GM21786 (cell line): ENCODE measurements at regions not wholly inside any gene's neighbourhood (a gene's known extent, or its start where the extent isn't known, plus 50 kb on each side); places are given as distances from the start of the nearest gene placed in this dataset.

Experiments
- ATAC-seq: cut with Tn5 transposase; IDR thresholded peaks from one replicate; pipeline ENCODE4 v1.9.1; 2021; ENCODE audit not compliant: unreplicated experiment

DNA sequence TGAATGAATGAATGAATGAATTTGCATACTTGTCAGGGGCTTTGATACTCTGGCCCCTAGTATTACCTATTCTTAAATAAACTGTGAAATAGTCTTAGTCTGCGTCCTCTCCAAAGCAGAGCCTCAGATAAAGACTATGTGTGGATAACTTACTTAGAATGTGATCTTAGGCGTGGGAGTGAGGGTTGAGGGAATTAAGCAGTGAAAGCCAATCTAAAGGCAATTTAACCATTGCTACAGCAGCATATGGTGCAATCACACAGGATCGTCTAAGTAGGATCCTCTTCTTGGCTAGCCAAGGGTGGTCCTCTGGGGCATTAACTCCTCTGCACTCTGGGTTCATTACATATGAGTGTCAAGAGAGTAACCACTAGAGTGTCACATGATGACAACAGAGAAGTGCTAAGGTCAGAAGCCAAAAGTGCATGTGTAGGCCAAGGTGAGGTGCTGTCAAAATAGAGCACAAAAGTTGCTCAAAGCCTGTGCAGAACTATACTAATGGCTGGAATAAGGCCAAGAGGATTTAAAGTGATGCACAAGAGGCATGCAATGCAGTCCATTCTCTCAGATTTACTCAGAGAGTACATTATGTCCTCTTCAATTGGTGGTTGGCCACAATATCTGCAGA, 274.4 kb upstream of the SEMA6A start:
- no peak for ATAC-seq

DNA sequence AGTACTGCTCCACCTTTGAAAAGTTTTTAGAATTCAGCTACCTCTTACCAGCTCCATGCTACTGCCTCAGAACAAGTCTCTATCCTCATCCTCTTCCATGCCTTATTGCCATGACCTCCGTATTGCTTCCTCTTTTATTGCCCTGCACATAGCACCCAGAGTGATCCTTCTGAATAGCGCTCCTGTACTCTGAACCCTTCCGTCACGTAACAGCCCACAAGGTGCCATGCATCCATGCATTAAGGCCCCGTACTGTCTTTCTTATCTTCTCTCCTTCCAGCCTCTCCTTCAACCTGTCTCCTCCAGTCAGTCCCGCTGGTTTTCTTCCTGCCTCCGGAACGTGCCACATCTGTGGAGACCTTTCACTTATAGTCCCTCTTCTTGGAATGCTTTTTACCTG, 273.3 kb upstream of the SEMA6A start:
- ATAC-seq, result no peak

DNA sequence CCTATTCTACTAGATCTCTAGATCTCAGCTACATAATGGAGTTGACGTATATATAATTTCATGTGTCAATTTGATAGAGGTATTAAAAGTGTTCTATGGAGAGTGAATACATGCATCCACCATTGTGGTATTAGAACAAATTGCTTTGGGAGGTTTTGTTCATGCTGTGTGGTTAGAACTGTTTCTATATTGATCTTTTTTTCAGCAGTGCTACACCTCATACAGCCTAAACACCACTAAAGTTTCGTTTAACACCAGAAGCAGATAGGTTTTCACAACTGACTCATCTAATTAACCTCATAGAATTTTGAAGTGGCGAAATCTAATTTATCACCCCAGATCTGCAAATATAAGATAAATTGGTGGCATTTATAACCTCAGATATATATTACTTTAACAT, 269.4 kb upstream of the SEMA6A start:
- no peak for ATAC-seq

DNA sequence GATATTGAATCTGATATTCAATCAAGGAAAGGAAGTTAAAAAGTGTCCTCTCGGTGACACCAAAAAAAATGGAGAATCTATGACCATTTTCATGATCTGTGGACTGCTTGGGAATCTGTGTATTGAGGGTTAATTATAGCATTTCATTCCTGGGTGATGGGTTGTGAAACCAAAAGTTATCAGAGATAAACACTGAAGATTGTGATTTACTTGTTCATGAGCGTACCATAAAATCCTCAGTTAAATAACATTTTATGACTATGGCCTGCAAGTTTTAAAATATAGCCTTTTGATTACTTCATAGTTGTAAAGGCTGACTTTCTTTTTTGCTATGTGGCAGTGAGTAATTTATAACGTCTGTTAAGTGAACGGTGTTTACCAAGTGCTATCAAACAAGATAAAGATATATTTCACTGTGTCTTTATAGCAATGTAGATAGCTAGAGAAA, 267.9 kb upstream of the SEMA6A start:
- no peak for ATAC-seq

DNA sequence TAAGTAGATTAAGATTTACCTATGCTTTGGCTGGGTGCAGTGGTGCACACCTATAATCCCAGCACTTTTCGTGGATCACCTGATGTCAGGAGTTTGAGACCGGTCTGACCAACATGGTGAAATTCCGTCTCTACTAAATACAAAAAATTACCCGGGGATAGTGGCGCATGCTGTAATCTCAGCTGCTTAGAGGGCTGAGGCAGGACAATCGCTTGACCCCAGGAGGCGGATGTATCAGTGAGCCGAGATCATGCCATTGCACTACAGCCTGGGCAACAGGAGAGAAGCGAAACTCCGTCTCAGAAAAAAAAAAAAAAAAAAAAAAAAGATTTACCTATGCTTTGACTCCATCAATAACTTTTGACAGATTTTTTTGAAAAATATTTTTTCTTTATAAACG, 267.1 kb upstream of the SEMA6A start:
- no peak for ATAC-seq

DNA sequence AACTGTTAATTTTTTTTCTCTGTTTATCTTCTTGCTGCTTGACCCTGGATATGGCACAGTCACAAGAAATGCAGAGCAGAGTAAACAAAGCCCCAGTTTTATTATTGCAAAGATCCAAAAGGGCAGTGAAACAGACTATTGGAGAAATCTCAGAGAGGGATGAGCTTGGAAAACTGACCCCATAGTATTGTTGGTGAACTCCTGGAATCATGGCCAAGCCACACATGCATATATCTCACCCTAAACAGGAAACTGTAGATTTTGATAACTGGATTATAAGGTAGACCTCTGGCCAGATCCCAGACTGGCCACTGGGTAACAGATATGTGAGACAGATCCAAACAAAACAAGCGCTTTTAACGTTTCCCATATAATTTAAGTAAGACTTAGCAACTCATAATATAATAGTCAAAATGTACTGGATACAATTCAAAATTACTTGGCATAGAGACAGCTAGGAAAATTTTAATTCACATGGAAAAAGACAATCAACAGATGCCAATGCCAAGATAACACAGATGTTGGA, 263.5 kb upstream of the SEMA6A start:
- no peak for ATAC-seq

DNA sequence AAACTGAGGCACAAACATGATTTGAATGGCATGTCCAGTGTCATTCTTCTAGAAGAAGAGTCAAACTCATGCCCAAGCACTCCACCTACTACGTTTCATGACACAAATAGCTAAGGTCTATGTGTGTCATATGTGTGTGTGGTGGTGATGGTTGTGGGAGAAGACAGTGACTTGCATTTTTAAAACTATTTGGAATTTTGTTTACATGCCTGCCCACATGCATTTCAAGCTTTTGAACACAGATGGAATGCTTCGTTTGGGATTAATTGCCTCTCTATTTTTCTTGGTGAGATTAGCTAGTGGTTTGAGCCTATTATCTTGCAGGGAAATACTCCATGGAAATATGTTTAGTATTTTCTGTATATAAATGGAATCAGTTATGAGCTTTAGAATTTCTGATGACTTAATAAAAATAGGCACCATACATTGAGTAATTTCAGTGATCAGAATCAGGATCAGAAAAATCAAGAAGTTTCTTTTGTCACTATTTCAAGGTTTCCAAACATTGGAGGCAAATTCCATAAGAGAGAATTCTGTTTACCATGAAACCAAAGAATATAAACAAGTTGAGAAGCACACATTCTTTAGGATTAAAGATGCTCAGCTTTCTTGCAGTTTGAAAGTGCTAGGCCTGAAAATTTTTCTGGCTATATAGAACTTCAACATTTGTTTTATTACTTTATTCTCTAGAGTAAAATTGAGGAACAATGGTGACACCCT, 260.3 kb upstream of the SEMA6A start:
- ATAC-seq, result no peak

DNA sequence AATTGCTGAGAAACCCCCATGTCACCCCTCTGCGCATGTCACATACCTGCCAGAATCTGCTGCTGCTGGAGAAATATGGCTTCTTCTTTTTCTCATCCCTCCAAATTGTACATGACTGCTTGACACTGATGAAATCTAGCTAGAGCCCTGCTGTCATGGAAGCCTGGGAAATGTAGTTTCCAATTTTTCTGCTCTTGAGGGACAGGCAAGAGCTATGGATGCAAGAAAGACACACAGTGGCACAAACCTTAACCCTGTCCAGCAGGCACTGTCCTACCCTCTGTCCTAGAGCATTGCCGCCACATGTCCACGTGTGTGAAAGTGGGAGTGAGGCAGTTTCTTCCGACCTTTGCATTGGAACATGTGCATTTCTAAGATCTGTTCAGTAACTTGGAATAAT, 255.5 kb upstream of the SEMA6A start:
- ATAC-seq, result no peak

DNA sequence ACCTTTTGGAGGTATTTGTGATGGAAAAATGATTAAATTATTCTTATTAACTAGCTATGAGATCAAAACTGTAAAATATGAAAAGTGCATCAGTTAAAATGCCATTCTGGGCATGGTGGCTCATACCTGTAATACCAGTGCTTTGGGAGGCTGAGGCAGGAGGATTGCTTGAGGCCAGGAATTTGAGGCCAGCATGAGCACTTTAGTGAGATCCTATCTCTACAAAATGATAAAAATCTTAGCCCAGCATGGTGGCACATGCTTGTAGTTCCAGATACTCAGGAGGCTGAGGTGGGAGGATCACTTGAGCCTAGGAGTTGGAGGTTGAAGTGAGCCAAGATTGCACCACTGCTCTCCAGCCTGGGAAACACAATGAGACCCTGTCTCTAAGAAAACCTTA, 252.5 kb upstream of the SEMA6A start:
- ATAC-seq, result no peak

DNA sequence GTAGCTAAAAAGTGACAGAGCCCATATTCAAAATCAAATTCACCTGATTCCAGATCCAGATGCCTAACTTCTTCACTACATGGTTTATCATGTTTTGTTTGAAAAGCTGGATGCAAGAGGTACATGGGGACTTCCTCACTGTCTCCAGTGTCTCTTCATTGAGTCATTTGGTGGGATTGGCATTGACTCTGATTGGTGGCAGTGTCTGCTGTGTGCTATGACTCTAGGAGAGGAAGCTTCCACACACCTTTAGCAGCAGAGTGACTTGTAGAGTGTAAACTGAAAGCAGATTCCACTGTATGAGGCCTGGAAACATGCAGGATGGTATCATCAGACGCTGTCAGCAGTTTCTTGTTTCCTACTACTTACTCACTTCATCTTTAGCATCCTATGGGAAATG, 250.9 kb upstream of the SEMA6A start:
- ATAC-seq, result no peak

DNA sequence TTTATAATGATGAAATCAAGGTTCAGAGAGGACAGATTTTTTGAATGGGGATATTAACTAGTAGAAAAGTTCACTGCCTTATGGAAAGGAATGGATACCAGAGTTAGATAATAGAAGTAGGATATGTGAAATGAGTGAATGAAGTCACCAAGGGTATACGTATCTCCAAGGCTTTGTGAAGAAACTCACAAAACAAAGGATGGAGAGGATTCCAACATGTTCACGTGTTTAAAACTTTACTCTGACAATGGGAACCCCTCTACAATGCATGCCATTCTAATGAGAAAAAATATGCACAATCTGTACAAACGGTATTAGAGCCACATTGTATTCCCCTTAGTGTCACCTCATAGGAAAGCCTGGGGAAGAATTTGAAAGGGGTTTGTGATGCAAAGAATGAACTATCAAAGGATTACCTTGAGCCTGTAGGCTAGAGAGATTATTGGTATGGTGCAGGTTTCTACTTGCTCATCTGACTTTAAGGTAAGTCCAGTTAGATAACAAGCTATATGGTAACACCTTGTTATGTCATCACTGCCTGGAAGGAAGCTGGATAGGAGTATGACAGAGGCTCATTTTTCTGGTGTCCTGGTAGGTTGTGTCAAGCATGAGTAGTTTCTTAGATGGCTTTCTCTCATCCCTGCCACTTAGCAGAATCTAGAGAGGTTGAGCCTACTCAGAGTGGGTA, 250.3 kb upstream of the SEMA6A start:
- ATAC-seq, result no peak

DNA sequence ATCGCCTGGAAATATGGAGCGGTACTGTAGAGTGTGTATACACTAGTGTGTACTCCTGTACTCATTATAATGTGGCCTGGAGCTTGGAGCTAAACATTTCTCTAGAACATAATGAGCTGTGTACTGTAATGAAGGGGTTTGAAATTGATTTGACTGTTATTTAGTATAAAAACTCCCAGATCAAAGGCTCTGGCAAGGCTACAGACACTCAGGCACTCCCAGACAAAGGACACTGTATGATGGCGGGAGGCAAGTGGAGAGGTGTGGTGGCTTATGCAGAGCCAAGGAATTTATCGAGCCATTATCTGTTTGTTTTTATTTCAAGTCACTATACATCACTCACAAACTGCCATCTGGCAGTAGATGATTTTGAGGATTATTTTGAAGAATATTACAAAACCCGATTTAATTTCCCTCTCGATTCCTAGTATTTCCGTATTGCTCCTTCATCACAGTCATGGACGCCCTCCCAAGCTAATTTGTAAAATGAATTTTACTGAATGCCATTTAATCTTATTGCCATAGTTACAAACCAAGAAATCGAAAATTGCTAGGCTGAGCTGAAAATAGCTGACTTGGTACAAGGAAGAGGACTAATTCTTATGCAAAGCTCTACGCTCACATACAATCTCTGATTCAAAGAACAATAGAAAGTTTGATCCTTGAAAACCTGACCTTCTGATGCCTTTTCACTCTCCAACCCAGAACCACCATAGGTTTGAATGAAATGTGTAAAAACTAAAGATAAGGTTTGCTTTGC, 240.2 kb upstream of the SEMA6A start:
- ATAC-seq, result no peak

DNA sequence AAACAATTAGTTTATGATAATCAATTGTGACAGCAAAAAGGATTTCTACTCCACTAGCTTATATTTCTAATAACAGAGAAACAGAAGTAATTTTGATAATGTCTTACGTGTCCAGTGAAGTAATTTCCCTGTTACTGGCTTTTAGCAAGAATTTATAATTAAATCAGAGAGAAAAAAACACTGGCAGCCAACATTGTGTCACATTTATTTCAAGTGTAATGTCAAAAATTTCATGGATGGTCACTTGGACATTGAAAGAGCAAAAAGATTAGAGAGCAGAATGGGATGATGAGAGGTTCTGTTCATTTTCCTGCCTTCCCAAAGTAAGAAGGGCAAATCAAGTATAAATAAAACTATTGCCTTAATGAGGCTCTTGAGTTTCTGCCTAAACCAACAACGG, 239.3 kb upstream of the SEMA6A start:
- no peak for ATAC-seq

DNA sequence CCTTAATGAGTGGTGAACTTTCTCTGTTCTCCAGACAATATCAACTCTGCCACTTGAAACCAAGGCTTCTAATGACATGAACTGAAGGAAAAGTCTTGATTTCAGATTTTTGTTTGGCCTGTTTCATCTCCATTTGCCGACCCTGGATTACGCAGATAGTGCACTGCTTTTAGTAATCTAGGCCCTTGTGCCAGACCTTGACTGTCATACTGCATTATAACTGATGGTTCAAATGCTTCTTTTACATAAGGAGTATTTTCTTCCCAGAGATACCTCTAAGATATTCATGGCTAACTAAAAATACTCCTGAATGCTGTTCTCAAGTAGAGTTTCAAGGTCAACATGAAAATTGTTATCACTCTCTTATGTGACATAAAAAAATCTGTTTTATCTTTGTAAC, 238.7 kb upstream of the SEMA6A start:
- ATAC-seq, result no peak

DNA sequence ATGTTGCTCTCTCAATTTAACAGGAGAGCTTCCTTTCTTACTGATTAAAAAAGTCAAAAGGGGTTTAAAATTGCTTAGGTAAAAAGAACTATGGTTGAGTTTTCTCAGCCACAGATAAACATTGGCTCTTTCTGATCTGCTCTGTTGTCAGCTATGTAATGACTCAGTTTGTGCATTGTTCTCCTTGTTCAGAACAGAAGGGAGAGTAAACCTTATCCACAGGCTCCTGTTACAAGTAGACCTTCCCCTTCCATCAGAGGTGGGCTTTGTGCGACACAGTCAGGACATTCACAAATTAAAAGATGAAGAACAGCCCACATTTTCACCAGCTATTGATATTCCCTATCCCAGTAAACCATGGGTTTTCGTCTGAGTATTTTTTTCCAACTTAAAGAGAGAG, 236.3 kb upstream of the SEMA6A start:
- ATAC-seq, result no peak

DNA sequence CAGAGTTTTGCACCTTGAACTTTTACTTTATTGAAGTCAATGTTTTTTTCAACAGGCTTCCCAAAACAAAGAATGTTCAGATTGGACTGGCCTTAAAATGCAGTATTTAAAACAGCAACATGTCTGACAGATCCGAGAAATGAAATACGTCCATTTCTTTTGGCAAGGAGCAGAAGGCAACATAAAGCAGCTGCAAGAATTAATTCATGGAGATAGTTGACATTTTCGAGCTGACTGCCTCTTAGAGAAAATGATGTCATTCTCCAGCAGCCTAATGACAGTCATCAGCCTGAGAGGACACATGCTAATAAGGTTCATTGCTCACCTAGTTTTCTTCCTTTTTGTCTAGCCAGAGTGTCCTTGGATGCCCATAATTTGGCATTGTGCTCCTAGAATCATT, 232.2 kb upstream of the SEMA6A start:
- ATAC-seq, result no peak

DNA sequence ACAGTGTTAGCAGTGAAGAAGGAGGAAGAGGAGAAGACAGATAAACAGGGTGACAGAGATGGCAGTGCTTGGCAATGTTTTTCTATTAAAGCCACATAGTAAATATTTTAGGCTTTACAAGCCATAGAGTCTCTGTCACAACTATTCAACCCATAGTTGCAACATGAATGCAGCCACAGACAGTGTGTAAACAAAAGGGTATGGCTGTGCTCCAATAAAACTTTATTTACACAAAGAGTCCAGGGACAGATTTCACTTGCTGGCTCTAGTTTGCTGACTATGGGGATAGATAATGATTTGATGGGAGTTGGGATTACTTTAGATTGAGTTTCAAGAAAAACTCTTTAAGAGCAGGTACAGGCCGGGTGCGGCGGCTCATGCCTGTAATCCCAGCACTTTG, 224.8 kb upstream of the SEMA6A start:
- no peak for ATAC-seq

DNA sequence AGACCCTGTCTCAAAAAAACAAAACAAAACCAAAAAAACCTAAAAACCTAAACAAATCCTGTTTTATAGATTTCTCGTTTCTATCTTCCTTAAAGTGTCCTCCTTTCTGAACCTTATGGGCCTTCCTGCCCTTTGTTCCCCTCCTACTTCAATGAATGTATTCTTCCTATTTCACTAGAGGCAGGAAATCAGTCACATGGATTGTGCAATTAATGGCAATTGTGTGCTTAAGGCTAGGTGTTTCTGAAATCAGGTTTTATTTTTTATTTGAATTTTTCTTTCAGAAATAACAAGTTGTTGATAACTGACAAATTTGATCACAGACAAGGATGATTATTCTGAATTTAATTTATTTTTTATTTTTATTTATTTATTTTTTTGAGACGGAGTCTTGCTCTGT, 220.6 kb upstream of the SEMA6A start:
- ATAC-seq, result no peak

DNA sequence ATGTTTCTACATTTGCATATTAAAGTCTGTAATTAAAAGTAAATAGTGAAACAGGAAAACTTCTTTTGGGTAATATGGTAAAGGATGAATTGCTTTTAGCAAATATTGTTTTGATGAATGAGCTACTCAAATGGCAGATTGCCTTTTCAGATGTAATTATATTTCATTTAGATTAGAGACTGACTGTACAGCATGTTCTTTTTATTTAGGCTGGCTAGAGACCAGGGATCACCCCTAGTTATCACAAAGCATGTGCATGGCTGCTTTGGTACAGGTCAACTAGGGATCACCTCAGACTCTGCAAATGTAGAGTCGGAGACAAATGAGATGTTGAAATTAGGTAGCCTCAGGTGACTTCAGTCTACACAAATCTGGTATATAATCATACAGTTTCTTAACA, 214.9 kb upstream of the SEMA6A start:
- no peak for ATAC-seq

DNA sequence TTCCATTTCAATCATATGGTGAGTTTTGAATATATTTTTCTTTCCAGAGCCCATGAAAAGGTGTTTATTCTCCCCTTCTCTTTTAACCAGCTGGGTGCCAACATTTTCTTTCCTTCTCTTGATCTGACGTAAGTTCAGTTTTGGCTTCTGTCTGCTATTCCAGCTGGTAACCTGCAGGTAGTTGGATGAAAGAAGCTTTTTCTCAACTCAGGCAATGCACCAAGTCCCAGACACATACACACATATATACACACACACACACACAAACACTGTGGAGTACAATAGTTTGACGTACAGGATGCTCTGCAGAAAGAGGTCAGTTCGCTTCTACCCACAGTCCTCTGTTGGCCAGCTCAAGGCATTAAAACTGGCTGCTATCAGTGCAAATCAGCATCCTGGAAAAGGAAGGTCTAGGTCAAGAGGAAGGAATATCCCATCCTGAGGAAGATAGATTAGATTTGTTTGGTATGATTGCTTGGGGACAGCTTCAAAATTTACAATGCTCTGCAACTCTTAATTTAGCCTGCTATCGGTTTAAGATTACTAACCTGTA, 214.3 kb upstream of the SEMA6A start:
- ATAC-seq, result no peak

DNA sequence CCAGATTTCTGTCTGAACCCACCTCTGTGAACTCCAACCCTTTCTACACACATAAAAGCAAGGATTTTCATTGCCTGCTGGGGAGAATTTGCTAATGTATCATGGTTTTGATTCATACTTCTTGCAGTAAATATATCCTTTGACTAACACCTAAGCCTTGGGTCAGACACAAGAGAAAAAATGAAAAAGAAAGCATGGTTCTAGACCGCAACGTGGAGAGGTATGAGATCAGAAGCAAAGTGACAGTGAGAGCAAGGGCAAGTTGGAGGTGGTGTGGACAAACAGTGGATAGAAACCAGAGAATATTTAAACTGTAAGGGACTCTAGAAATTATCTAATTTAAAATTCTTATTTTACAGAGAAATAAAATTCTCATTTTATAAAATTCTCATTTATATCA, 212.9 kb upstream of the SEMA6A start:
- ATAC-seq, result no peak
